Muscle of leg (tissue), 3 donors: ENCODE measurements at regions not wholly inside any gene's neighbourhood (a gene's known extent, or its start where the extent isn't known, plus 50 kb on each side); places are given as distances from the start of the nearest gene placed in this dataset.

ENCODE experiments used
- DNase-seq: peaks from one replicate; pipeline ENCODE4 v3.0.0; 2013
- H3K27ac ChIP-seq: one replicate; pipeline ENCODE4 v1.5.1; 2013; ENCODE audit warnings: mild to moderate bottlenecking, low read length, control low read depth
- H3K27me3 ChIP-seq: one replicate; pipeline ENCODE4 v1.6.1; 2013; ENCODE audit warnings: low read length; ENCODE audit not compliant: control insufficient read depth, insufficient read depth
- H3K36me3 ChIP-seq: one replicate; pipeline ENCODE4 v1.6.1; 2013; ENCODE audit warnings: low read length; ENCODE audit not compliant: control insufficient read depth, insufficient read depth
- H3K4me1 ChIP-seq: one replicate; pipeline ENCODE4 v1.6.1; 2013; ENCODE audit warnings: low read length; ENCODE audit not compliant: control insufficient read depth, insufficient read depth
- H3K4me3 ChIP-seq: one replicate; pipeline ENCODE4 v1.5.1; 2013; ENCODE audit warnings: low read length, control low read depth
- H3K9me3 ChIP-seq: replicated peaks from 2 replicates; pipeline ENCODE4 v1.6.1; 2013; ENCODE audit warnings: low read depth, low read length; ENCODE audit not compliant: control insufficient read depth
- WGBS: methylation state at CpG from one replicate; pipeline ENCODE4 v1.1.5; 2013; ENCODE audit warnings: missing lambda C conversion rate; ENCODE audit not compliant: insufficient coverage; 5-methylcytosine and 5-hydroxymethylcytosine counted together

DNA sequence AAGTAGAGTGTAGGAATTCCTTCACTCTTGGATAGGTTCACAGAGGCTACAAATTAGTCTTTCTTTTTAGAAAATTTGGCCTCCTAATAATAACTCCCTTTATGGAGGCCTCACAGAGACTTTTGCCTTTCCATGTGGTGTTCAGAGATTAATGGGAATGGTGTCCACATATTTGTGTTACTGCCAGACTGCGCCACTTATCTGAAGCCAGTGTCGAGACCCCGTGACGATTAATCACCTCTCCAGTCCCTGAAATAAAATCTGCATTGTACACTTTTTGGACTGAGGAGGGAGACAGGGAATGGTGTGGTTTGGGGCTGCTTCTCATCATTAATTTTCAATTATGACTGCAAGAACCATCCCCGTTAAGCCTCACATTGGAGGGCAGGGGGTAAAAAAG, 980.5 kb downstream of the FLRT2 start:
- Histone ChIP-seq H3K36me3 (no peaks in the 10 kb centered on the region), H3K4me1 (no peaks in the 10 kb centered on the region), H3K27ac (no peak overlapping the region), H3K9me3 (no peaks in the 10 kb centered on the region), H3K27me3 (no peaks in the 10 kb centered on the region), H3K4me3 (no peak overlapping the region)
- WGBS = no CpG with 5 or more reads among the region's 5 CpGs
- DNase-seq = no peak

- no peaks in the 10 kb centered on the region for H3K36me3 ChIP-seq
- H3K9me3 ChIP-seq = no peaks in the 10 kb centered on the region
- H3K4me1 ChIP-seq = no peaks in the 10 kb centered on the region
- H3K27ac ChIP-seq = no peak overlapping the region
- H3K4me3 ChIP-seq = no peak overlapping the region
- no peaks in the 10 kb centered on the region for H3K27me3 ChIP-seq
- DNase-seq = no peak
These were observed 975.9 kb downstream of the FLRT2 start for GRCh38 chr14:86505808-86506207.

DNA sequence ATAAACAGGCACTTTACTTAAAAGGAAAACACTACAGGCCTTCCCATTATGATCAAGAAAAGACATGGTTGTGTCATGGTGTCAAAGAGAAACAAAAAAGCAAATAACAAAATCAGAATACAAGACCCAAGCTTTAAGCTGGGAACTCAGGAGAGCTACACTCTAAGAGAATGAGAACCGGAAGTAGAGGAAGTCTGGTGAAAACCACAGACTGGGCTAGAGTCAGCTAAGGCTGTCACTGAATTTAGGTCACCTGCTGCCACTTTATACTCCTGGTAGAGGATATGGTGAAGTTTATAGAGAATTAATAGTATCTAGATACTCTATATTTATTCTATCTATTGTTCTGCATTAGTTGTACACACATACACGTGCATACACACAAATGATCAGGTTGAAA, 971.7 kb downstream of the FLRT2 start:
- Histone ChIP-seq H3K36me3 (no peaks in the 10 kb centered on the region), H3K27ac (no peak overlapping the region), H3K27me3 (no peaks in the 10 kb centered on the region), H3K4me1 (no peaks in the 10 kb centered on the region), H3K9me3 (no peaks in the 10 kb centered on the region), H3K4me3 (no peak overlapping the region)
- no peak for DNase-seq
- no CpG with 5 or more reads among the region's 2 CpGs for WGBS

DNA sequence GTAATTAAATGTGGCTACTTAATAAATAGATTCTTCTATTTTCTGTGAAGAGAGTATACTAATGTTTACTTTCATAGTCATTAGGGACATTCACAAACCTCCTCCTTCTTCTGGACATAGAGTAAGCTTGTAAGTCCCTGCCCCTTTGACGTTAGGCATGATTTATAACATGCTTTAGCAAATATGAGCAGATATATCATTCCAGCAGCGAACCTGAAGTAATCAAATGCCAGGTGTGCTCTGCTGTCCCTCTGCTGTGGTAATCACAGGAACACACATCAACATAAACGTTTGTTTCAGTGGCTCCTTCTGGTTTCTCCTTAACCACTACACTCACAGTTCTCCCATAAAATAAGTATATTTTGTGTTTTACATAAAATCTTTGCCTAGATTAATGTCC, 961.8 kb downstream of the FLRT2 start:
- DNase-seq = no peak
- Histone ChIP-seq H3K27me3 (no peaks in the 10 kb centered on the region), H3K4me3 (no peak overlapping the region), H3K36me3 (no peaks in the 10 kb centered on the region), H3K4me1 (no peaks in the 10 kb centered on the region), H3K9me3 (no peaks in the 10 kb centered on the region), H3K27ac (no peak overlapping the region)
- whole genome bisulfite sequencing = 60% methylated on average over 1 of the region's 3 CpGs

- Histone ChIP-seq H3K27me3 (no peaks in the 10 kb centered on the region), H3K27ac (no peak overlapping the region), H3K4me3 (no peak overlapping the region), H3K4me1 (no peaks in the 10 kb centered on the region), H3K36me3 (no peaks in the 10 kb centered on the region), H3K9me3 (no peaks in the 10 kb centered on the region)
- no peak for DNase-seq
These were observed 951.2 kb downstream of the FLRT2 start for GRCh38 chr14:86481104-86481503.

GRCh38 chr14:86464341-86464740, 934.4 kb downstream of the FLRT2 start:
- Histone ChIP-seq H3K4me3 (no peak overlapping the region), H3K27ac (no peak overlapping the region), H3K27me3 (no peaks in the 10 kb centered on the region), H3K4me1 (no peaks in the 10 kb centered on the region), H3K36me3 (no peaks in the 10 kb centered on the region), H3K9me3 (no peaks in the 10 kb centered on the region)
- peak; percentile 28 for DNase-seq
- 56% methylated on average over 3 of the region's 5 CpGs for WGBS

DNA sequence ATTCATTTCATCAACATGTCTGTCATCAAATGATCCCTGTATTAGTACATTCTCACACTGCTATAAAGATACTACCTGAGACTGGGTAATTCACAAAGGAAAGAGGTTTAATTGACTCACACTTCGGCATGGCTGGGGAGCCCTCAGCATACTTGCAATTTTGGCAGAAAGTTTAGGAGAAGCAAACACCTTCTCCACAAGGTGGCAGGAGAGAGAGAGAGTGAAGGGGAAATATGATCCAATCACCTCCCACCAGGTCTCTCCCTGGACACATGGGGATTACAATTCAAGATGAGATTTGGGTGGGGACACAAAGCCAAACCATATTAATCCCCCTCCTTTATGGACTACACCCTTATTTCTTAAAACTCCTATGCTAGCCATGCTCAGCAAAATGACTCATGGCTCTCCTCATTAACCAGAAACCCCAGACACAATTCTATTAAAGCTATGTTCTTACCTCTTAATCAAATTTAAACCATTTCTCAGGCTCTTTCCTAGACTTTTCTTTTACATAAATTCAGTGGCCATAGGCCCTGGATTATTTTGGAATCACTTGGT, 932.3 kb downstream of the FLRT2 start:
- Histone ChIP-seq H3K27me3 (no peaks in the 10 kb centered on the region), H3K4me1 (no peaks in the 10 kb centered on the region), H3K9me3 (no peaks in the 10 kb centered on the region), H3K36me3 (no peaks in the 10 kb centered on the region), H3K4me3 (no peak overlapping the region), H3K27ac (no peak overlapping the region)
- DNase-seq = no peak
- WGBS = no CpG with 5 or more reads among the region's 1 CpG

GRCh38 chr14:86457481-86458135, 927.7 kb downstream of the FLRT2 start:
- no peaks in the 10 kb centered on the region for H3K36me3 ChIP-seq
- no peaks in the 10 kb centered on the region for H3K27me3 ChIP-seq
- WGBS = no CpG with 5 or more reads among the region's 2 CpGs
- no peaks in the 10 kb centered on the region for H3K4me1 ChIP-seq
- no peak overlapping the region for H3K4me3 ChIP-seq
- H3K9me3 ChIP-seq = no peaks in the 10 kb centered on the region
- H3K27ac ChIP-seq = no peak overlapping the region
- DNase-seq = no peak

DNA sequence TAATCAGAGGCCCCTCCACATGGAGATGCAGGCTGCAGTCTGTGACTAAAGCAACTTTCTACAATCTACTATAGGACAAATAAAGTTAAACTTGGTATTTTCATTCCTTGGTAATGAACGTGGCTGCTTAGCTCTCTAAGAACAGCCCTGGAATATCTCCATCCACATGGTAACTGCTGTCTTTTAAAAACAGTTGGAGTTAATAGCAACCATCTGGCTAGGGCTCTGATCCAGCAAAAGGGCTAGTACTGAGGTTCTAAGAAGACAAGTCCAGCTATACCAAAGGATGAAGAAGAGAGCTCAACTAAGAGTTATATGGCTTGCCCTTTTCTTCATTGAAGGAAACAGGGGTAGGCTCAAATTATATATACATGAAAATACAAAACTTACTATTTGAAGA, 920.1 kb downstream of the FLRT2 start:
- Histone ChIP-seq H3K36me3 (no peaks in the 10 kb centered on the region), H3K27ac (no peak overlapping the region), H3K4me3 (no peak overlapping the region), H3K9me3 (no peaks in the 10 kb centered on the region), H3K4me1 (no peaks in the 10 kb centered on the region), H3K27me3 (no peaks in the 10 kb centered on the region)
- DNase-seq = peak; percentile 54
- no CpG with 5 or more reads among the region's 1 CpG for WGBS

DNA sequence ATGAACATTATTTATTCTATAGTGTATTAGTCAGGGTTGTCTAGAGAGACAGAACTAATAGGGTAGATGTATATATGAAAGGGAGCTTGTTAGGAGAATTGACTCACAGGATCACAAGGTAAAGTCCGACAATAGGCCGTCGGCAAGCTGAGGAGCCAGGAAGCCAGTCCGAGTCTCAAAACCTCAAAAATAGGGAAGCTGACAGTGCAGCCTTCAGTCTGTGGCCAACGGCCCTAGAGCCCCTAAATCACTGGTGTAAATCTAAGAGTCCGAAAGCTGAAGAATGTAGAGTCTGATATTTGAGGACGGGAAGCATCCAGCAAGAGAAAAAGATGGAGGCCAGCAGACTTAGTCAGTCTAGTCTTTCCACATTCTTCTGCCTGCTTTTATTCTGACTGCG, 912.2 kb downstream of the FLRT2 start:
- H3K27ac ChIP-seq = no peak overlapping the region
- no peak overlapping the region for H3K4me3 ChIP-seq
- no peak for DNase-seq
- no peaks in the 10 kb centered on the region for H3K36me3 ChIP-seq
- H3K27me3 ChIP-seq = no peaks in the 10 kb centered on the region
- 76% methylated on average over 6 of the region's 8 CpGs for WGBS
- H3K4me1 ChIP-seq = no peaks in the 10 kb centered on the region
- no peaks in the 10 kb centered on the region for H3K9me3 ChIP-seq

DNA sequence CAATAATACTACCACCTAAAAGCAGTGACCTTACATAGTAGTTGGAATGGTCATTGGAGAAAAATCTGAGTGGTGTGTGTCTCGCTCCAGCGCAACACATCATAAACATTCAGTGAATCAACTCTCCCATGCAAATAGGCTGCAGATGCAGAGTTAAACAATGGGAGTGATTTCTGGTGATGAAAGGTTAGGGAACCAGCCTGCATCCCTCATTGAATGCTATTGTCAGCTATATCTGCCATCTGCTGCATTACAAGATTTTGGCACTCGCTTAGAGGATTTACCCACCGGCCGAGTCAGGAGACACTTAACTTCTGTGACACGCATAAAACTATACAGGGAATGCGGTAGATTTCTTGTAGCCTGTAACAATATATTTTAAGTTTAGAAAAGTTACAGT, 900.9 kb downstream of the FLRT2 start:
- Histone ChIP-seq H3K9me3 (no peaks in the 10 kb centered on the region), H3K27me3 (no peaks in the 10 kb centered on the region), H3K4me3 (no peak overlapping the region), H3K36me3 (no peaks in the 10 kb centered on the region), H3K27ac (no peak overlapping the region), H3K4me1 (no peaks in the 10 kb centered on the region)
- DNase-seq = peak; percentile 26
- no CpG with 5 or more reads among the region's 7 CpGs for WGBS
